K562 (cell line): ENCODE measurements at regions not wholly inside any gene's neighbourhood (a gene's known extent, or its start where the extent isn't known, plus 50 kb on each side); places are given as distances from the start of the nearest gene placed in this dataset.

Experiments
- ATAC-seq: fragments of 200-7000 bp; cut with Tn5 transposase; 3 replicates; pipeline ENCODE4 v1.9.1; 2020; ENCODE audit warnings: moderate library complexity
- BruUV-seq: library from RNA; stranded (reverse); fragments of 400-500 nt; replicated peaks from 2 replicates; lab custom pipeline; 2021; lab: Mats Ljungman, UMichigan
- CTCF ChIA-PET: fragments of 300-600 bp; formaldehyde crosslinking; extraction: SDS; loops from one replicate; lab custom pipeline; 2021; ENCODE audit warnings: low intra/inter-chr PET ratio; lab: Yijun Ruan, JAX
- POLR2A ChIA-PET: fragments of 300-600, 350-650 bp; sonication (Branson Sonifier 250); formaldehyde crosslinking; extraction: SDS; loops from one replicate; lab custom pipeline; 2021; ENCODE audit warnings: antibody characterized with exemption, inconsistent platforms; lab: Yijun Ruan, JAX
- DNase-seq, 4 experiments: peaks; one replicate each; pipeline versions ENCODE4 v3.0.0 to v3.0.0-alpha.2; 2011 to 2018; ENCODE audit warnings: low spot score in 3 of 4, mixed read lengths in 3 of 4; ENCODE audit errors: extremely low read depth in 1 of 4
- FAIRE-seq: peaks from 2 replicates; lab custom pipeline; 2011; peaks lifted over from hg19 to GRCh38; lab: Jason Lieb, UNC
- H2AFZ ChIP-seq: 2 replicates; pipeline ENCODE4 v1.6.0; 2011; ENCODE audit warnings: low read depth, low read length, control low read depth, inconsistent platforms
- H3K27ac ChIP-seq: fragments of 200-600 bp; 3 replicates; pipeline ENCODE4 v1.8.0; 2011; ENCODE audit warnings: low read depth, mild to moderate bottlenecking, control low read depth, inconsistent platforms, low read length, moderate library complexity, mixed read lengths; ENCODE audit errors: extremely low read depth
- H3K27me3 ChIP-seq, 2 experiments: fragments of 300-600 bp in 1 of 2; 2 replicates in 1 of 2; 3 replicates in 1 of 2; pipeline versions ENCODE4 v1.6.0 to v1.8.0; 2011; ENCODE audit warnings: inconsistent platforms in 2 of 2, low read length in 2 of 2, mild to moderate bottlenecking in 1 of 2, mixed read lengths in 1 of 2, moderate library complexity in 1 of 2; ENCODE audit not compliant: control insufficient read depth in 2 of 2, insufficient read depth in 2 of 2
- H3K36me3 ChIP-seq: fragments of 300-600 bp; 3 replicates; pipeline ENCODE4 v1.8.0; 2011; ENCODE audit warnings: mild to moderate bottlenecking, low read length, inconsistent platforms; ENCODE audit not compliant: control insufficient read depth, insufficient read depth
- H3K4me1 ChIP-seq, 2 experiments: fragments of 200-600 bp in 1 of 2; replicated peaks in 1 of 2; 2 replicates in 1 of 2; 3 replicates in 1 of 2; pipeline versions ENCODE4 v1.5.1 to v1.8.0; 2011; ENCODE audit warnings: inconsistent platforms in 2 of 2, low read length in 2 of 2, mild to moderate bottlenecking in 1 of 2, mixed read lengths in 1 of 2, moderate library complexity in 1 of 2; ENCODE audit not compliant: control insufficient read depth in 2 of 2, insufficient read depth in 2 of 2
- H3K4me2 ChIP-seq: 2 replicates; pipeline ENCODE4 v1.6.1; 2011; ENCODE audit warnings: low read length, control low read depth, inconsistent platforms, mixed read lengths; ENCODE audit not compliant: insufficient read depth
- H3K4me3 ChIP-seq: fragments of 200-600 bp; sonication (generic), shearing (Covaris generic); 2 replicates; pipeline ENCODE4 v1.5.1; 2016; ENCODE audit warnings: control low read depth, inconsistent platforms
- H3K79me2 ChIP-seq: fragments of 200-600 bp; 3 replicates; pipeline ENCODE4 v1.8.0; 2011; ENCODE audit warnings: low read length, inconsistent platforms; ENCODE audit not compliant: control insufficient read depth, insufficient read depth
- H3K9ac ChIP-seq, 2 experiments: 2 replicates each; pipeline versions ENCODE4 v1.6.0 to v1.6.1; 2011; ENCODE audit warnings: low read depth in 2 of 2, low read length in 2 of 2, control low read depth in 1 of 2, inconsistent platforms in 1 of 2, mild to moderate bottlenecking in 1 of 2, mixed read lengths in 1 of 2; ENCODE audit not compliant: insufficient read depth in 1 of 2
- H3K9me1 ChIP-seq: one replicate; pipeline ENCODE4 v1.6.0; 2011; ENCODE audit warnings: inconsistent platforms, mild to moderate bottlenecking, low read length, moderate library complexity; ENCODE audit not compliant: control insufficient read depth, insufficient read depth
- H3K9me3 ChIP-seq: replicated peaks from 2 replicates; pipeline ENCODE4 v1.5.1; 2011; ENCODE audit warnings: low read depth, low read length, inconsistent platforms; ENCODE audit not compliant: control insufficient read depth, insufficient read depth
- H4K20me1 ChIP-seq: replicated peaks from 2 replicates; pipeline ENCODE4 v1.6.1; 2011; ENCODE audit warnings: low read length, inconsistent platforms, mixed read lengths; ENCODE audit not compliant: control insufficient read depth, insufficient read depth
- CAMTA2 ChIP-seq: fragments of 250-450 bp; sonication (Bioruptor Pico); conservative IDR thresholded peaks from 2 replicates; pipeline ENCODE4 v1.5.1; 2022
- PTTG1 ChIP-seq: fragments of 450-650 bp; IDR thresholded peaks from 2 replicates; pipeline ENCODE4 v1.6.1; 2016; ENCODE audit warnings: low read depth, mild to moderate bottlenecking, missing genetic modification characterization, missing compliant biosample characterization
- SRF ChIP-seq, 2 experiments: fragments of 250-450, 450-650 bp in 1 of 2; sonication (Bioruptor Pico) in 1 of 2; sonication (generic) in 1 of 2; formaldehyde crosslinking; IDR thresholded peaks; 2 replicates each; pipeline versions ENCODE4 v1.5.0 to v1.5.1; 2020 to 2022; ENCODE audit warnings: mild to moderate bottlenecking in 1 of 2, missing genetic modification reagents in 1 of 2
- WGBS: fragments of 100-300 bp; shearing (Covaris generic); methylation state at CpG from one replicate; pipeline ENCODE4 v1.1.6; 2016; ENCODE audit warnings: low coverage, mixed read lengths; ENCODE audit not compliant: insufficient coverage; ENCODE audit errors: missing lambda C conversion rate; 5-methylcytosine and 5-hydroxymethylcytosine counted together
- in situ Hi-C: fragments of 300-500 bp; cut with MboI; formaldehyde crosslinking; loops from 4 replicates; pipeline ENCODE4 v1.15.0; 2018; ENCODE audit warnings: inconsistent platforms, mixed read lengths
- intact Hi-C: fragments of 100-400 bp; cut with micrococcal nuclease; formaldehyde crosslinking; loops from 2 replicates; pipeline ENCODE4 v1.14.2; 2022
- TF ChIP-seq, protein P1 (sequence below): fragments of 450-650 bp; formaldehyde crosslinking; IDR thresholded peaks from 2 replicates; pipeline ENCODE4 v1.4.0; 2022; ENCODE audit warnings: missing genetic modification characterization
- TF ChIP-seq, protein P2 (sequence below), 2 experiments: fragments of 200-800 bp in 1 of 2; sonication (Bioruptor generic) in 1 of 2; sonication (generic) in 1 of 2; formaldehyde crosslinking in 1 of 2; IDR thresholded peaks in 1 of 2; conservative IDR thresholded peaks in 1 of 2; 2 replicates each; pipeline versions ENCODE4 v1.5.0 to v1.6.1; 2016 to 2020; ENCODE audit warnings: missing compliant biosample characterization in 1 of 2, missing genetic modification characterization in 1 of 2, missing genetic modification reagents in 1 of 2

DNA sequence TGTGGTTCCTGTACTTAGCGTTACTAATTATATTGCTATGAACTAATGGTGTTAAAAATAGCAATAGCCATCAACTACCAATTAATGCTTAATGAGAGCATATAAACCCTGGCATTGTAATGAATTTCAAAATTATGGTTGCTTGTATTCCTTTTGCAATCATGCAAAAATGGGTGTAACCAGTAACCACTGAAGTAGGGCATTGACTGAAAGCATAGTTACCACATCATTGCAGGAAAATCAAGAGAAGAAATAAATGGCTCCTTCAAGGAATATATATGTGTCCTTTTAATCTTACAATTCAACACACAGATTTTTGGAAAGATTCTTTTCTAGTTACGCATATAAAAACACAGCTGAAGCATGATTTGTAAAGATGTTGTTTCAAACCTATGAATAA, 328.3 kb upstream of the AGTR1 start:
- in situ Hi-C loops, result no loop called here
- H4K20me1 ChIP-seq, result no peaks in the 10 kb centered on the region
- no peak for FAIRE-seq
- WGBS, result 6% methylated on average over 2 of the region's 2 CpGs
- no peak for ATAC-seq
- H3K9ac ChIP-seq, result no peak overlapping the region
- H3K36me3 ChIP-seq, result no peaks in the 10 kb centered on the region
- no peak overlapping the region for H3K4me3 ChIP-seq
- no peaks in the 10 kb centered on the region for H3K9me3 ChIP-seq
- BruUV-seq, result no TSS peak
- TF ChIP-seq, protein P1, sequence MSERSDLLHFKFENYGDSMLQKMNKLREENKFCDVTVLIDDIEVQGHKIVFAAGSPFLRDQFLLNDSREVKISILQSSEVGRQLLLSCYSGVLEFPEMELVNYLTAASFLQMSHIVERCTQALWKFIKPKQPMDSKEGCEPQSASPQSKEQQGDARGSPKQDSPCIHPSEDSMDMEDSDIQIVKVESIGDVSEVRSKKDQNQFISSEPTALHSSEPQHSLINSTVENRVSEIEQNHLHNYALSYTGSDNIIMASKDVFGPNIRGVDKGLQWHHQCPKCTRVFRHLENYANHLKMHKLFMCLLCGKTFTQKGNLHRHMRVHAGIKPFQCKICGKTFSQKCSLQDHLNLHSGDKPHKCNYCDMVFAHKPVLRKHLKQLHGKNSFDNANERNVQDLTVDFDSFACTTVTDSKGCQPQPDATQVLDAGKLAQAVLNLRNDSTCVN (CRISPR knock-in tag), result no peak
- TF ChIP-seq CAMTA2 (CRISPR knock-in tag) (no peak), SRF (CRISPR knock-in tag; IDR thresholded peaks at IDR 0.05) (no peak), PTTG1 (no peak)
- TF ChIP-seq, protein P2, sequence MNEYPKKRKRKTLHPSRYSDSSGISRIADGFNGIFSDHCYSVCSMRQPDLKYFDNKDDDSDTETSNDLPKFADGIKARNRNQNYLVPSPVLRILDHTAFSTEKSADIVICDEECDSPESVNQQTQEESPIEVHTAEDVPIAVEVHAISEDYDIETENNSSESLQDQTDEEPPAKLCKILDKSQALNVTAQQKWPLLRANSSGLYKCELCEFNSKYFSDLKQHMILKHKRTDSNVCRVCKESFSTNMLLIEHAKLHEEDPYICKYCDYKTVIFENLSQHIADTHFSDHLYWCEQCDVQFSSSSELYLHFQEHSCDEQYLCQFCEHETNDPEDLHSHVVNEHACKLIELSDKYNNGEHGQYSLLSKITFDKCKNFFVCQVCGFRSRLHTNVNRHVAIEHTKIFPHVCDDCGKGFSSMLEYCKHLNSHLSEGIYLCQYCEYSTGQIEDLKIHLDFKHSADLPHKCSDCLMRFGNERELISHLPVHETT (CRISPR knock-in tag; conservative IDR thresholded peaks at IDR 0.05 in 1 of 2, IDR thresholded peaks at IDR 0.05 in 1 of 2), result no peak
- TF ChIP-seq, all 486 proteins: peak for 0
- POLR2A ChIA-PET, result no interaction called here
- no peak for DNase-seq
- CTCF ChIA-PET, result no interaction called here
- no peak overlapping the region for H3K27ac ChIP-seq
- H3K27me3 ChIP-seq, result no peaks in the 10 kb centered on the region
- no peak overlapping the region for H2AFZ ChIP-seq
- H3K9me1 ChIP-seq, result no peaks in the 10 kb centered on the region
- intact Hi-C loops, result no loop called here
- no peaks in the 10 kb centered on the region for H3K4me1 ChIP-seq
- no peaks in the 10 kb centered on the region for H3K79me2 ChIP-seq
- H3K4me2 ChIP-seq, result no peak overlapping the region
